GM19452 (cell line): ENCODE measurements at regions not wholly inside any gene's neighbourhood (a gene's known extent, or its start where the extent isn't known, plus 50 kb on each side); places are given as distances from the start of the nearest gene placed in this dataset.
"Not testable (repeated sequence)": the region's sequence is repeated elsewhere in the genome, so short reads cannot be mapped to it uniquely, and the experiment has no call there.

ENCODE experiments used
- ATAC-seq: cut with Tn5 transposase; IDR thresholded peaks from one replicate; pipeline ENCODE4 v1.9.1; 2021; ENCODE audit not compliant: unreplicated experiment

GRCh38 chr1:221602830-221603229 lies 139.1 kb downstream of the DUSP10 start:
- ATAC-seq = no peak

- ATAC-seq = not testable (repeated sequence)
Observed at GRCh38 chr1:221604390-221604789, 137.5 kb downstream of the DUSP10 start.

GRCh38 chr1:221604948-221605347 lies 136.9 kb downstream of the DUSP10 start:
- no peak for ATAC-seq

GRCh38 chr1:221605569-221605968 lies 136.3 kb downstream of the DUSP10 start:
- ATAC-seq = no peak

GRCh38 chr1:221606256-221606655 lies 135.6 kb downstream of the DUSP10 start:
- no peak for ATAC-seq

GRCh38 chr1:221608835-221609320 lies 133.0 kb downstream of the DUSP10 start:
- no peak for ATAC-seq

- no peak for ATAC-seq
Observed at GRCh38 chr1:221611656-221612046, 130.2 kb downstream of the DUSP10 start.

- ATAC-seq = no peak
Observed at GRCh38 chr1:221612047-221612777, 129.7 kb downstream of the DUSP10 start.

GRCh38 chr1:221620437-221621384 lies 121.2 kb downstream of the DUSP10 start:
- no peak for ATAC-seq

GRCh38 chr1:221621683-221622082 lies 120.2 kb downstream of the DUSP10 start:
- no peak for ATAC-seq

GRCh38 chr1:221622389-221622788 lies 119.5 kb downstream of the DUSP10 start:
- ATAC-seq = no peak

GRCh38 chr1:221625026-221625425 lies 116.9 kb downstream of the DUSP10 start:
- ATAC-seq = no peak

GRCh38 chr1:221626041-221626440 lies 115.8 kb downstream of the DUSP10 start:
- no peak for ATAC-seq

GRCh38 chr1:221630236-221630635 lies 111.7 kb downstream of the DUSP10 start:
- ATAC-seq = no peak

GRCh38 chr1:221631556-221631955 lies 110.3 kb downstream of the DUSP10 start:
- ATAC-seq = no peak

GRCh38 chr1:221632072-221632471 lies 109.8 kb downstream of the DUSP10 start:
- ATAC-seq = no peak

- no peak for ATAC-seq
Observed at GRCh38 chr1:221633841-221634409, 108.0 kb downstream of the DUSP10 start.

- ATAC-seq = no peak
Observed at GRCh38 chr1:221634606-221635005, 107.3 kb downstream of the DUSP10 start.

GRCh38 chr1:221635305-221635704 lies 106.6 kb downstream of the DUSP10 start:
- ATAC-seq = no peak

- no peak for ATAC-seq
Observed at GRCh38 chr1:221636096-221636495, 105.8 kb downstream of the DUSP10 start.

GRCh38 chr1:221636967-221637366 lies 104.9 kb downstream of the DUSP10 start:
- no peak for ATAC-seq

GRCh38 chr1:221637641-221638041 lies 104.2 kb downstream of the DUSP10 start:
- no peak for ATAC-seq
